HG02970 (cell line): ENCODE measurements at regions not wholly inside any gene's neighbourhood (a gene's known extent, or its start where the extent isn't known, plus 50 kb on each side); places are given as distances from the start of the nearest gene placed in this dataset.

Experiments
- ATAC-seq: cut with Tn5 transposase; IDR thresholded peaks from one replicate; pipeline ENCODE4 v1.9.1; 2021; ENCODE audit warnings: mild to moderate bottlenecking, moderate library complexity, moderate number of reproducible peaks; ENCODE audit not compliant: unreplicated experiment, low FRiP score

DNA sequence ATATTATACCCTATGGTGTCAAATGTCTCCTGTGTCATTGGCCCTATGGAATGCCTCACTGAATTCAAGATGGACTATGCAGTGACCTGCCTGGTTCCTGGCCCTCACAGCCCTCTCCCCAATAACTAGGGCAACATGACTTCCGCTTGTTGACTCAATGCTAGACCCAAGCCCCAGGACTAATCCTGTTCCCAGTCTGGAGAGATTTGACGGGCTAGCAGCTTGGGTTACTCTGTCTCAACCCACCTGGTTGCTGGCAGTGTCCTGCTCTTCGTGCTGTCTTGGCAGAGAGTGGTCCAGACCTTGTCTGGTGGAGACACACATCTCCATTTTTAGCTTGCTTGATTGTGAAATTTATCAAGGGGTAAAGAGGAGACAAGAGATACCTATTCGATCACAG lies 135.8 kb upstream of the HES1 start:
- ATAC-seq: no peak

DNA sequence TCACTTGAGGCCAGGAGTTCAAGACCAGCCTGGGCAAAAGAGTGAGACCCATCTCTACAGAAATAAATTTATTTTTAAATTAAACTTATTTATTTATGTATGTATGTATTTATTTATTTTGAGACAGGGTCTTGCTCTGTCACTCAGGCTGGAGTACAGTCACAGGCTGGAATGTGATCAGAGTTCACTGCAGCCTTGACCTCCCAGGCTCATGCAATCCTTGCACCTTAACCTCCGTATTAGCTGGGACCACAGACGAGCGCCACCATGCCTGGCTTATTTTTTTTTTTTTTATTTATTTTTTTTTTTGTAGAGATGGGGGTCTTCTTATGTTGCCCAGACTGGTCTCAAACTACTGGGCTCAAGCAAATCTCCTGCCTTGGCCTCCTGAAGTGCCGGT lies 135.2 kb upstream of the HES1 start:
- ATAC-seq: no peak

DNA sequence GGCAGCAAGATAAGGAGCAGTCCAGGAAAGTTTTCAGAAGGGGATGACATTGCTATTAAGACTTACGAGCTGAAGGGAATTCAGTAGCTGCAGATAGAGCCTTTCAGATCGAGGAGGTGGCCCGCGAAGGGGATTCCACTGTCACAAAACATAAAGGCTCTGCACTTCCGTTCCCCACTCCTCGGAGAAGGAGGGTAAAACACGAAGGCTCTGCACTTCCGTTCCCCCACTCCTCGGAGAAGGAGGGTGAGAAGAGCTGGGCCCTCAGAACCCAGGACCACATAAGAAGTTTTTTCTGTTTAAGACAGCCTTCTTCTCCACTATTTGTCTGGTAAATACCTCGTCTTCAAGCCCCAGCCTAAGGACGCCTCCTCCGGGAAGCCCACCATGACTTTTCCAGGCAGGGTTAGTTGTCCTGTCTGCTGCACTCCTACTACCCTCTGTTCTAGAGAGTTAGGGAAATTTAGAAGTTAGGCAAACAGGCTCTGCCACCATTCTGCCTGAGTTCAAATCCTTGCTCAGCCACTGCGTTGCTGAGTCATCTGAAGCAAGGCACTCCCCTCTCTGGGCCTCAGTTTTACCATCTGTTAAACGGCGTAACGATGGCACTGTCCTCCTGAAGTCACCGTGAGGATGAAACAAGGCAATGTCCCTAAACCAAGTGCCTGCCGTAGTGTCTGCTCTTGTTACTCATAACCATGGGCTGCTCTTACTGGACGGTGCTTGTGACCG lies 134.1 kb upstream of the HES1 start:
- ATAC-seq: no peak

DNA sequence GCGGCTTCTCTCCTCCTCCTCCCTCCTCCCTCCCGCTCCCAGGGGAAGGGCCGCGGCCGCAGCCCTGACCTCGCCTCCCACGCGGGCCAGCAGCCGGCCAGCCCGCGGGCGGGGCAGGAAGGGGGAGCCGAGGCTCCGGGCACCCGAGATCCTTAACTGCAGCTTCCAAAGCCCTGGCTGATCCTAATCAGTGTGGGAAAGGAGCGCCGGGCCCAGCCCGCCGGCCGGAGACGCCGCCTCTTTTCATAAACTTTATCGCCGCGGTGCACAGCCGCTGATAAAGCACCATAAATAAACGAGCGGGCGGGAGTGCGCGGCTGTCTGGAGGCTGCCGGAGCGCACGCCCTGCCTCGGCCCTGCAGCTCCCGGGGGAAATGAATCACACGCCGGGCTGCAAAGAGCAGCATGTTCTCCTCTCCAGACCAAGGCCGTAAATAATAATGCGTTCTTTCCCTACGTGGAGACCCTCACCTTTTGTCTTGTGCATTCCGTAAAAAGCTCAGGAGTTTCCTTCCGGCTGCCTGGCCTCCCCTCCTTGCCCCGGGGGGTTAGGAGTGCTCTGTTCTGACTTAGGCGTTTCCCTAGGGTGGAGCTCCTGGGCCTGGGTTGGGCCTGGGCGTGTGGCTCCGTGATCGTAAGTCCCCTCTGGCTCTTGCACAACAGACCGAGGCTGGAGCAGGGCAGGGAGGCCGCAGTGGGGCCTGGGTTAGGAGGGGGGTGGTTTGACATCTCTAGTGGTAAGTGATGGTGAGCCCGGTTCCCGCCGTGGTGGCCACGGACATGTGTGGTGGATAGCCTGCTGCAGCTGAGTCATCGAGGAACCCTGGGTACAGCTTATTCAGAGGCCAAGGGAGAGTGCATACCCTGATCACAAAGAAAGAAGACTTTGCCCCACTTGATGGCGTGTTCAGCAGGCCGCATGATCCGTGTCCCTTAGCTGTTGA lies 132.6 kb upstream of the HES1 start:
- peak; percentile 51 for ATAC-seq

DNA sequence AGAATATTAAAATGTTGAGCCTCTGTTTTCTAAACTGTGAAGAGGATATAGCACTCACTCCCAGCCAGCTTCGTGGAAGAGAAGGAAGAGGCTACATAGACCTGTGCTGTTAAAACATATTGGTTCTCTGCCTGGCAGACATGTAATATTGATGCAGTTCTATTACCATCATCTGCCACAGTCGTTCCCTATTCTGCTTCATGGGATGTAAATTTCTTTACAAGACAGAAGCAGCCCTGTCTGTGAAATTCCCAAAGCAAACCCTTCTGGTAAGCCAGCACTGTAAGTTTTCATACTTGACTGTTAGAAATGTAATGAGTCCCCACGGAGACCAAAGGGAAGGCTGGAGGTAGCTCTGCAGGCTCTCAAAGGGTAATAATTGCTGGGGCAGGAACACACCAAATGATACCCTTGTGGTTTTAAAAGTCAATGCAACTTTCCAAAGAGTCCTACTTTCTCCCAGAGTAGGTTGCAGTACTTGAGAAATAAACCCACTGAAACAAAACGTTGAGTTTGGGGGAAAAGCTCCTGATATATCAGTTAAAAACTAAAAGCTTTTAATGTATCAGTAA lies 129.9 kb upstream of the HES1 start:
- no peak for ATAC-seq

DNA sequence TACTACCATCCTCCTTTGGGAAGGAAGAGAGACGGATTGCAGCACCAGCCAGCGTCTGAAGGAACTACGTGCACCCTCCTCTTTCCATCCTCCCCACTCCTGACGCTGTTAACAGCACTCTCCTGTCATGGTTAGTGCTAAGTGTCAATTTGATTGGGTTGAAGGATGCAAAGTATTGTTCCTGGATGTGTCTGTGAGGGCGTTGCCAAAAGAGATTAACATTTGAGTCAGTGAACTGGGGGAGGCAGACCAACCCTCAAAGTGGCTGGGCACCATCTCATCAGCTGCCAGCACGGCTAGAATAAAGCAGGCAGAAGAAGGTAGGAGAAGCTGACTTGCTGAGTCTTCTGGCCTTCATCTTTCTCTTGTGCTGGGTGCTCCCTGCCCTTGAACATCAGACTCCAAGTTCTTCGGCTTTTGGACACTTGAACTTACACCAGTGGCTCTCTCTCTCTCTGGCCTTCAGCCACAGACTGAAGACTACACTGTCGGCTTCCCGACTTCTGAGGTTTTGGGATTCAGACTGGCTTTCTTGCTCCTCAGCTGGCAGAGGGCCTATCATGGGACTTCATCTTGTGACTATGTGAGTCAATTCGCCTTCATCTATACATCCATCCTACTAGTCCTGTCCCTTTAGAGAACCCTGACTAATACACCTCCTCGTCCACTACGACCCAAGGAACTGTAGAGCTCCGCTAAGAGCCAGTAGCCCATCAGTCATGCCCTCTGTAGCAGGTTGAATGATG lies 128.2 kb upstream of the HES1 start:
- ATAC-seq: no peak

DNA sequence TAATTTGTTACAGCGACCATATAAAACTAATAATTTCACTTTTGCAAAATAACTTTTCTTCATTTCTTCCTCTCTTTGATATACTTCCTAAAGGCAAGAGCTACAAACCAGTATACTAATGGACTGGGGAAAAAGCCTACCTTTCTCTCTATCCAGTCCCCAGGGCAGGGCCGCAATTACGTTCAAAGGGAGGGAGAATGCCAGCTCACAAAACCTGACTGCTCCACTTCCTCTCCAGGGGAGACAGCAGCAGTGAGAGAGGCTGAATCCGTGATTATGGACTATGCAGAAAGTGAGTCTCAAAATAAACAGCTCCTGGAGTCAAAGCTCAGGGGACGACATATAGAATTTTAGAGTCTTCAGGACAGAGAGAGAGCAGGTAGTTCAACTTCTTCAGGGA lies 126.9 kb upstream of the HES1 start:
- no peak for ATAC-seq

DNA sequence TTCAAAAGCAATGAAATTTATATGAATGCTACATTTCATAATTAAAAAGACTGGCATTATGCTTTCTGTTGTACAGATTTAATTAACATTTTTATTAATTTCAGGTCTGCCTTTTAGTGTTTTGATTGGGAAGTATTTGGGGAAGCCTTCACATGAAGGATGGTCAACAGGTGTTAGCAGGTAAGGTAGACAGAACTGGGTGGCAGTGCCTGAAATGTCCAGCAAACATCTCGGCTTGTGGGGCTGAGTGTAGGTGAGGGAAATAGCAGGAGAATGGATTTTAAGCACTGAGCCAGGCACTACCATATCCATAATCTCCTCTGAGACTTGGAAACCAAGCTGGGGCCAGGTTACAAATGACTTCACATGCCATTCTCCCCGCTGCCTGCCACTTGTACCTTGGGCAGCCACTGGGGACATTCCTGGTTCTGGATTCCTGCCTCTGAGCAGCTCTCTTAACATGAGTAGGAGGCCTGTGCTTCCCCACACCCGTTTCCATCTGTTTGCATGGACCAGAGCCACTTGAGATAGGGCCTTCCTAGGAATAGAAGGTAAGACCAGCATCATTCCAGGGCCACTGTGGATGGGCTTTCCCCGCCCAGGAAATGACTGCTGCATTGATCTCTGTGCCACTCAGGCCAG lies 125.9 kb upstream of the HES1 start:
- no peak for ATAC-seq

DNA sequence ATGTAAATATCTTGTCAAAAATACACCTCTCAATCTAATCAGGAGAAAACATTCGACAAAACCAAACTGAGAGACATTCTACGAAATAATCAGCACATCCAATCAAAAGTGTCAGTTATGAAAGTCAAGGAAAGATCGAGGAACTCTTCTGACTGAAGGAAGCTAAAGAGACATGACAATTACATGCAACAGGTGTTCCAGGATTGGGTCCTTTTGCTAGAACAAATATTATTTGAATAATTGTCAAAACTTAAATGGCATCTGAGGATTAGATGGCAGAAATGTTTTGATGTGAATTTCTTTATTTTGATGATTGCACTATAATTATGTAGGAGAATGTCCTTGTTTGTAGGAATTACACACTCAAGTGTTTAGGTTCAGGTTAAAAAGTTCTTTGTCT lies 124.1 kb upstream of the HES1 start:
- no peak for ATAC-seq

DNA sequence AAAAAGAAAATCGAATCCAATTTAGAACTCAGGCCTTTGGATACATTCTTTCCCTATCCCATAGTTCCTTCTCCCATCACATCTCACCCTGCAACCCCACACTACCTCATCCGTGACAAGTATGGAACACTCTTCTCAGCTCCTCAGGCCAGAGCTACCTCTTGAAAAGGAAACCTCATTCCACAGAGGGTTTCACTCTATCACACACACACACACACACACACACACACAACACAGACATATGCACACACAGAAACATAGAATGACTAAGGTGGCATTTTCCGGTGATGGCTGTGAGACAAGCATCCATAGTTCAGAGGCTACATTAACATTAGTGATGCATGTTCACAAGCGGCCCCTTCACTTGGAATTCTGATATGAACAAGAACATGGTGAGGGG lies 122.0 kb upstream of the HES1 start:
- ATAC-seq: no peak

DNA sequence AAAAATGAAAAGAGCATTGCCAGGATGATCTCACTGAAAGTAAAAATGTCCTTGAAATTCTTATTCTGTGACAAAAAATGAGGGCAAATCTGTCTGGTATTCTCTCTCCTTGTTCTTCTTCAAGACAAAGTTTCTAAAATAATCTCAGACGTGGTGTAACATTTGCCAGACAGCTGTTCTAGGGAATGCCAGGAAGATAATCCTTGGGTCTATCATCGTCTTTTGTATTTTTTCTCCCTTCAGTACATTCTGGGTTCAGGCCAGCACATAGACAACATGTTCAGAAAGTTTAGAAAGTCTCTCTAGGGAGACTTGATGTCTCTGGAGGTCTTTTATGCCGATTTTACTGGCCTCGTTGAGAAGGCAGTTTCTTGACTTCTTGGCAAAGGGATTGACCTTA lies 121.2 kb upstream of the HES1 start:
- no peak for ATAC-seq

DNA sequence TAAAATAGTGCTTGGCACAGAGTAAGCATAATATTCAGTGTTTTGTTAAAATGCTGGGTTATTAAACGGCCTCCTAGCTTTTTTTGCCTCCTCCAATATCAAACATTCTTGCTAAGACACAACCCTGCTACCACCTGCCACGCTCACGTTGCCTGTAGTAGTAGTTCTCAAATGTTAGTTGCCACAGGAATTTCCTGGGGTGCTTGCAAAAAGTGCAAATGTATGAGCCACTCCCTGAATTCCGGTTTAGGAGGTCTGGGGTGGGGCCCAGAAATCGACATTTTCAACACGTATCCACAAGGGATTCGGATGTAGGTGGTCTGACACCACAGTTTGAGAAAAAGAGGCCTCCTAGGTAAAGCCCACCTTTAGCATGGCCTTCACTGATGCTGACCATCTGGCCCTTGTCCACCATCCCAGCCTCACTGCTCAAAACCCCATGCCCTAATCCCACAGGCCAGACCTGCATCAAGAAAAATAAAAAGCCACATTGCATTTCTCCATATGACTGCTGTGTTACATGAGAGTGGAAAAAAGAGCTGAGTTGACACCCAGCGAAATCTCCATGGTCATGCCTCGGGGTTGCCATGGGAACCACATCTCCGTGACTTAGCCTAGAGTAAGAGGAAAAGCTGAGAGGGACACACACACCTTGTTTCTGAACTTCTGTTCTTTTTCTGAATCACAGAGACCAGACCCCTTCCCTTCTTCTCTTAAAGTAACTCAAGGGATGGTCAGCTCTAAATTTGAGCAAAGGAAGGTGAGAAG lies 116.4 kb upstream of the HES1 start:
- no peak for ATAC-seq

DNA sequence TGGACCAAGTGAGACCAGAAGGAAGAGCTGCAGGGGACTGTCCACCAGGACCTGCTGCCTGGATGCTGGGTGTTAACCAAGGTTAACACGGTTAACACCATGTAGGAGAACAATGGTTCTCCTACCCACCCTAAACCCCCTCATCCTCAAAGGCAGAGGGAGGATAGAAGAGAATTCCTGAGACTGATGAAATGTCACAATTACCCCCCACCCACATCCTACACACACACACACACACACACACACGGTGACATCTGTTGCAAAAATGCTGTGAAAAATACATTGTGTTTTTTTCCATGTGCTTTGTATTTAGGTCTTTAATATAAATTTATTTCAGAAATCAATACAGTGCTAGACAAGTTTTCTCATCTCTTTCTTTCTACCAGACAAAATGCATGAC lies 113.9 kb upstream of the HES1 start:
- ATAC-seq: no peak

DNA sequence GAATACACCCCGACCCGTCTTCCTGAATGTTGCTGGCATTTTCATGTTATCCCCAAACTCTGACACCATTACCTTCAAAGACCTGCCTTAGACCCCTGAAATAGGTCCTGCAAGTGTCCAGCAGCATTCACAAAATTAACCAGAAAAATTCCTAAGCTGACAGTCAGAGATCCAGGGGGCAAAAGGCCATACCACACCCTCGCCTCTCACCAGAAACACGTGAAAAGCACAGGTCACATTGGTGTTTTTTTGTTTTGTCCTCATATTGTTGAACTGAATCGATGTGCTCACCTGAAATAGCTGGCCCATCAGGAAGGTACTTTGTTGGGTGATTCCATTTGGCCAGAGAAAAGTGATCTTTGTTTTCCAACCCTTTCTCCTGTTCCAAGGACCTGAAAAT lies 113.1 kb upstream of the HES1 start:
- ATAC-seq: no peak

DNA sequence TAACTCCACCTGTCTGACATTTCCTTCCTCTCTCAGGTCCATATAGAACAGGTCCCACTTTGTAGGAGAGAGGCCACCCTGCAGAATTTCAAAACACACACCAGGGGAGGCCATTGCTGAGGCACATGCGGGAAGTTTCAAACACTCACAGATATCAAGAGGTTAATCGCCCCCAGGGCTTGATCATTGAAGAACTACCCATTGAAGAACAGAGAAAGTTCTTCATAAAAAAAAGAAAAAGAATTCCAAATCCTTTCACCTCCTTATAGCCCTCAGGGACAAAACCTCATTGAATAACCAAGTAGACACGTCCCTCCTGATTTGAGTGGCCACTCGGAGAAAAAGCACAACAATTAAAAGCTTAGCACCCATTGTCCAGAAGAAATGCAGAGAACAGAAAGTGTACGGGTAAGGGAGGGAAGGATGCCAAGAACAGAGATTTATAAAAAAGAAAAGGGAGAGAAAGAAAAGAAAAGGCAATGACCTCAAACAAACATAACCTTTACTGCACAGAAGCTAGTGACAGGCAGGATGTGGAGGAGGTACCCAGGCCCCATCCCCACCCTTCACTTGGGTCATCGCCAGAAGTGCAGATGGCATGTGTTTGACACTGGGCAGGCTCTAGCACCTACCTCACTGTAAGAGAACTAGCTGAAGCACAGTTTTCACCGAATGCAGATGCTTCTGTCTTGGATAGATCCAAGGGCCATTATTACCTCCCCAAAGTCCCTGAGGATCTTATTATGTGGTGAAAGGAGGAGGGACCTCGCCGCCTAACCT lies 112.3 kb upstream of the HES1 start:
- ATAC-seq: no peak

DNA sequence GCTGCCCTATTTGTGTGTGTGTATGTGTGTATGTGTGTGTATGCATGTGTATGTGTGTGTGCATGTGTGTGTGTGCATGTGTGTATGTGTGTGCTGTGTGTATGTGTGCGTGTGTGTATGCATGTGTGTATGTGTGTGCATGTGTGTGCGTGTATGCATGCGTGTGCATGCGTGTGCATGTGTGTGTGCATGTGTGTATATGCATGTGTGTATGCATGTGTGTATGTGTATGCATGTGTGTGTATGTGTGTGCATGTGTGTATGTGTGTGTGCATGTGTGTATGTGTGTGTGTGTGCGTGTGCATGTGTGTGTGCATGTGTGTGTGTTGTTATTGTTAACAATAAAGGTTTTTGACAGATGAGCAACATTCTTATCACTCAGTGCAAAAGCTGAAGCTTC lies 110.8 kb upstream of the HES1 start:
- no peak for ATAC-seq

DNA sequence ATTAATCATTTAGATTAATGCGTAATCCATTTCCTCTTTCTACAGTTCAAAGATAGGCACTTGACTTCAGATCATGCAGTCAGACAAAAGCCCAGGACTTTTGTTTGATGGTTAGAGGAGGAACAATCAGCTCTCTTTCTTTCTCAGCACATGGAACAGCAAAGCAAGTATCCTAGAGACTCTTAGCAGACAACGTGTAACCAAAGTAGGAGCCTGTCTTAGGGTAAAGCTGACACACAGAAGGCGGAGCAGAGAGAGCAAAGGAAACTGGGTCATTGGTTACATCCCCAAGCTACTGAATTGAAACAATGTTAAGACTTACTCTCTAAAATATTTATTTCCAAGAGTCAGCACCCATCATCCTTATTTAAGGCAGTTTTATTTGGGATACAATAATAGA lies 110.0 kb upstream of the HES1 start:
- no peak for ATAC-seq

DNA sequence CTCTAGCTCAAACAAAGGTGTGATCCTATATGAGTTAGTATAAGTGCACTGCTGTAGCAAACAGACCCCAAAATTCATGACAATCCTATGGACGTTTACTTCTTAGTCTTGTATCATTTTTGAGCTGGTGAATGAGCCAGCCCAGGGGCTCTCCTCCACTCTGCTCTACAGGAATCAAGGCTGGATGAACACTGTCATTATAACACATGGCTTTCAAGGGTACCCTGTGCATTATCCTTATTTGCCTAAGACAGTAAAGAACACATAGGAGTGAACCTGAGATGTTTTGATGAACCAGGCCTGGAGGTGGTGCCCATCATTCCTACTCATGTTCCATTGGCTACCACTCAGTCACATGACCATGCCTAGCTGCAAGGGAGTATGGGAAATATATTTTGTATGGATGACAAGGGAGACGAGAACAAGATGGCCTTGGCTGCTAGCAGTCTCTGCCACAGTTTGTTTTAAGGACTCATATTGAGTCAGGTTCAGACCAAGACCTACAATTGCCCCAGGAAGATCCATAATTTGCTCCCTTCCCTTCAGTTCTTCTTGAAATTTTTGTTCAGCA lies 107.4 kb upstream of the HES1 start:
- ATAC-seq: no peak

DNA sequence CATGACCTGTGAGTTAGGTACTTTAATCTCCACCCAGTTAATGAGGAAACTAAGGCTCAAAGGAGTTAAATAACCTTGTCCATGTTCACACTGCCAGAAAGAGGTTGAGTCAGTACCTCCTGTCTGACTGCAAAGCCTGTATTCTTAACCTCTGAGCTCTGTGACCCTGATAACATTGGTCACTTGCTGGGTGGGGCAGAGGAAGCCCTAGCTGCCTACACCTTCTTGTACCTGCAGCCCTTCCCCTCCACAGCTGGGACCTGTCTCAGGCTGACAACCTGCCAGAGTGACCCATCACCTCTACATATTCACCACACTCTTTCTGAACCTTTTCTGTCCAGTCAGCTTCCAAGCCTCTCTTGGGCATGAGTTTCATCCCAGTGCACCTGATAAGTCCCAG lies 106.1 kb upstream of the HES1 start:
- no peak for ATAC-seq
